ENCODE measurements at regions not wholly inside any gene's neighbourhood (a gene's known extent, or its start where the extent isn't known, plus 50 kb on each side); places are given as distances from the start of the nearest gene placed in this dataset.
A peak's percentile ranks its signal among the peaks of the same experiment; 100 is the strongest.

GRCh38 chr1:103256490-103256889 lies 148.2 kb upstream of the COL11A1 start:
- DNase-seq (ENCODE audit: insufficient read length, low spot score), result no peak
- no peak for TF ChIP-seq POLR2A (IDR thresholded peaks at IDR 0.05; ENCODE audit: low read depth, low read length)
- FAIRE-seq, result no peak

- FAIRE-seq (no peak), DNase-seq (ENCODE audit: insufficient read length, low spot score) (no peak)
- TF ChIP-seq POLR2A (IDR thresholded peaks at IDR 0.05; ENCODE audit: low read depth, low read length), result no peak
Measured at GRCh38 chr1:103254691-103255090, 146.4 kb upstream of the COL11A1 start.

- DNase-seq (ENCODE audit: insufficient read length, low spot score), result peak; percentile 6
- FAIRE-seq, result peak; percentile 81
- TF ChIP-seq POLR2A (IDR thresholded peaks at IDR 0.05; ENCODE audit: low read depth, low read length), result no peak
Measured at GRCh38 chr1:103250441-103250861, 142.1 kb upstream of the COL11A1 start.

- FAIRE-seq (no peak), DNase-seq (ENCODE audit: insufficient read length, low spot score) (no peak)
- no peak for TF ChIP-seq POLR2A (IDR thresholded peaks at IDR 0.05; ENCODE audit: low read depth, low read length)
Measured at GRCh38 chr1:103248417-103249102, 140.2 kb upstream of the COL11A1 start.

- DNase-seq (ENCODE audit: insufficient read length, low spot score) (no peak), FAIRE-seq (no peak)
- TF ChIP-seq POLR2A (IDR thresholded peaks at IDR 0.05; ENCODE audit: low read depth, low read length), result no peak
Measured at GRCh38 chr1:103247517-103247916, 139.2 kb upstream of the COL11A1 start.

- DNase-seq (ENCODE audit: insufficient read length, low spot score), result no peak
Measured at GRCh38 chr1:103243481-103243880, 135.2 kb upstream of the COL11A1 start.

GRCh38 chr1:103239034-103239433 lies 130.7 kb upstream of the COL11A1 start:
- TF ChIP-seq POLR2A (IDR thresholded peaks at IDR 0.05; ENCODE audit: low read depth, low read length), result no peak
- FAIRE-seq, result no peak
- no peak for DNase-seq (ENCODE audit: insufficient read length, low spot score)

More at GRCh38 chr1:103243481-103243880, 135.2 kb upstream of the COL11A1 start:
- FAIRE-seq, result no peak
- no peak for TF ChIP-seq POLR2A (IDR thresholded peaks at IDR 0.05; ENCODE audit: low read depth, low read length)

- DNase-seq (ENCODE audit: insufficient read length, low spot score) (no peak), FAIRE-seq (no peak)
- no peak for TF ChIP-seq POLR2A (IDR thresholded peaks at IDR 0.05; ENCODE audit: low read depth, low read length)
Measured at GRCh38 chr1:103230061-103230460, 121.7 kb upstream of the COL11A1 start.

- DNase-seq (ENCODE audit: insufficient read length, low spot score), result no peak
- no peak for TF ChIP-seq POLR2A (IDR thresholded peaks at IDR 0.05; ENCODE audit: low read depth, low read length)
- FAIRE-seq, result no peak
Measured at GRCh38 chr1:103220631-103221041, 112.3 kb upstream of the COL11A1 start.

- no peak for TF ChIP-seq POLR2A (IDR thresholded peaks at IDR 0.05; ENCODE audit: low read depth, low read length)
- FAIRE-seq (no peak), DNase-seq (ENCODE audit: insufficient read length, low spot score) (no peak)
Measured at GRCh38 chr1:103218821-103219220, 110.5 kb upstream of the COL11A1 start.

GRCh38 chr1:103218369-103218768 lies 110.0 kb upstream of the COL11A1 start:
- no peak for TF ChIP-seq POLR2A (IDR thresholded peaks at IDR 0.05; ENCODE audit: low read depth, low read length)
- FAIRE-seq (no peak), DNase-seq (ENCODE audit: insufficient read length, low spot score) (no peak)

GRCh38 chr1:103211073-103211472 lies 102.8 kb upstream of the COL11A1 start:
- FAIRE-seq (no peak), DNase-seq (ENCODE audit: insufficient read length, low spot score) (no peak)

GRCh38 chr1:103208844-103209243 lies 100.5 kb upstream of the COL11A1 start:
- FAIRE-seq, result no peak
- no peak for TF ChIP-seq POLR2A (IDR thresholded peaks at IDR 0.05; ENCODE audit: low read depth, low read length)
- DNase-seq (ENCODE audit: insufficient read length, low spot score), result no peak

More at GRCh38 chr1:103211073-103211472, 102.8 kb upstream of the COL11A1 start:
- no peak for TF ChIP-seq POLR2A (IDR thresholded peaks at IDR 0.05; ENCODE audit: low read depth, low read length)

GRCh38 chr1:103199001-103199400 lies 90.7 kb upstream of the COL11A1 start:
- DNase-seq (ENCODE audit: insufficient read length, low spot score) (no peak), FAIRE-seq (no peak)
- TF ChIP-seq POLR2A (IDR thresholded peaks at IDR 0.05; ENCODE audit: low read depth, low read length), result no peak

GRCh38 chr1:103198076-103198475 lies 89.8 kb upstream of the COL11A1 start:
- DNase-seq (ENCODE audit: insufficient read length, low spot score) (no peak), FAIRE-seq (no peak)

More at GRCh38 chr1:103198076-103198475, 89.8 kb upstream of the COL11A1 start:
- no peak for TF ChIP-seq POLR2A (IDR thresholded peaks at IDR 0.05; ENCODE audit: low read depth, low read length)

Data from H54 (cell line).